ENCODE measurements at regions not wholly inside any gene's neighbourhood (a gene's known extent, or its start where the extent isn't known, plus 50 kb on each side); places are given as distances from the start of the nearest gene placed in this dataset.

GRCh38 chr5:133801431-133801830, 167.0 kb downstream of the C5orf15 start:
- TF ChIP-seq TAF1 (IDR thresholded peaks at IDR 0.05; ENCODE audit: low read depth) (no peak), USF1 (IDR thresholded peaks at IDR 0.05) (no peak), EP300 (IDR thresholded peaks at IDR 0.05; ENCODE audit: borderline replicate concordance) (no peak), RAD21 (IDR thresholded peaks at IDR 0.05; ENCODE audit: low read depth) (no peak), NFIC (IDR thresholded peaks at IDR 0.05) (no peak), CEBPB (IDR thresholded peaks at IDR 0.05) (no peak), TEAD4 (IDR thresholded peaks at IDR 0.05) (no peak)
- TF ChIP-seq, protein P1, sequence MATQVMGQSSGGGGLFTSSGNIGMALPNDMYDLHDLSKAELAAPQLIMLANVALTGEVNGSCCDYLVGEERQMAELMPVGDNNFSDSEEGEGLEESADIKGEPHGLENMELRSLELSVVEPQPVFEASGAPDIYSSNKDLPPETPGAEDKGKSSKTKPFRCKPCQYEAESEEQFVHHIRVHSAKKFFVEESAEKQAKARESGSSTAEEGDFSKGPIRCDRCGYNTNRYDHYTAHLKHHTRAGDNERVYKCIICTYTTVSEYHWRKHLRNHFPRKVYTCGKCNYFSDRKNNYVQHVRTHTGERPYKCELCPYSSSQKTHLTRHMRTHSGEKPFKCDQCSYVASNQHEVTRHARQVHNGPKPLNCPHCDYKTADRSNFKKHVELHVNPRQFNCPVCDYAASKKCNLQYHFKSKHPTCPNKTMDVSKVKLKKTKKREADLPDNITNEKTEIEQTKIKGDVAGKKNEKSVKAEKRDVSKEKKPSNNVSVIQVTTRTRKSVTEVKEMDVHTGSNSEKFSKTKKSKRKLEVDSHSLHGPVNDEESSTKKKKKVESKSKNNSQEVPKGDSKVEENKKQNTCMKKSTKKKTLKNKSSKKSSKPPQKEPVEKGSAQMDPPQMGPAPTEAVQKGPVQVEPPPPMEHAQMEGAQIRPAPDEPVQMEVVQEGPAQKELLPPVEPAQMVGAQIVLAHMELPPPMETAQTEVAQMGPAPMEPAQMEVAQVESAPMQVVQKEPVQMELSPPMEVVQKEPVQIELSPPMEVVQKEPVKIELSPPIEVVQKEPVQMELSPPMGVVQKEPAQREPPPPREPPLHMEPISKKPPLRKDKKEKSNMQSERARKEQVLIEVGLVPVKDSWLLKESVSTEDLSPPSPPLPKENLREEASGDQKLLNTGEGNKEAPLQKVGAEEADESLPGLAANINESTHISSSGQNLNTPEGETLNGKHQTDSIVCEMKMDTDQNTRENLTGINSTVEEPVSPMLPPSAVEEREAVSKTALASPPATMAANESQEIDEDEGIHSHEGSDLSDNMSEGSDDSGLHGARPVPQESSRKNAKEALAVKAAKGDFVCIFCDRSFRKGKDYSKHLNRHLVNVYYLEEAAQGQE (IDR thresholded peaks at IDR 0.05; ENCODE audit: low read depth): no peak
